H9 (cell line): ENCODE measurements at regions not wholly inside any gene's neighbourhood (a gene's known extent, or its start where the extent isn't known, plus 50 kb on each side); places are given as distances from the start of the nearest gene placed in this dataset.

Experiments used
- DNase-seq: peaks from one replicate; pipeline ENCODE4 v3.0.0-alpha.2; 2017
- H2AFZ ChIP-seq: one replicate; pipeline ENCODE4 v1.6.1; 2013; ENCODE audit warnings: mild to moderate bottlenecking, low read length, control low read depth, moderate library complexity
- H2AK5ac ChIP-seq: 2 replicates; pipeline ENCODE4 v1.6.1; 2013; ENCODE audit warnings: low read length, control low read depth, mixed read lengths; ENCODE audit not compliant: insufficient read length
- H2BK120ac ChIP-seq: one replicate; pipeline ENCODE4 v1.6.1; 2013; ENCODE audit warnings: low read depth, mild to moderate bottlenecking, low read length, control low read depth, inconsistent platforms; ENCODE audit not compliant: poor library complexity, severe bottlenecking
- H2BK12ac ChIP-seq: 2 replicates; pipeline ENCODE4 v1.6.1; 2013; ENCODE audit warnings: low read length, control low read depth, mixed read lengths, low read depth; ENCODE audit not compliant: insufficient read length
- H2BK15ac ChIP-seq: 2 replicates; pipeline ENCODE4 v1.6.1; 2013; ENCODE audit warnings: low read depth, low read length, control low read depth
- H2BK20ac ChIP-seq: one replicate; pipeline ENCODE4 v1.6.1; 2013; ENCODE audit warnings: low read depth, mild to moderate bottlenecking, low read length, control low read depth, inconsistent platforms; ENCODE audit not compliant: poor library complexity, severe bottlenecking
- H2BK5ac ChIP-seq: 2 replicates; pipeline ENCODE4 v1.6.1; 2013; ENCODE audit warnings: low read length, control low read depth, mixed read lengths; ENCODE audit not compliant: insufficient read length
- H3K14ac ChIP-seq: 2 replicates; pipeline ENCODE4 v1.6.1; 2013; ENCODE audit warnings: low read length, control low read depth; ENCODE audit not compliant: insufficient read depth
- H3K18ac ChIP-seq: 2 replicates; pipeline ENCODE4 v1.6.1; 2013; ENCODE audit warnings: low read depth, mild to moderate bottlenecking, mixed read lengths, low read length, control low read depth; ENCODE audit not compliant: insufficient read length
- H3K23ac ChIP-seq: 2 replicates; pipeline ENCODE4 v1.6.1; 2013; ENCODE audit warnings: low read length, control low read depth, mixed read lengths, low read depth; ENCODE audit not compliant: insufficient read length
- H3K23me2 ChIP-seq: 2 replicates; pipeline ENCODE4 v1.6.1; 2013; ENCODE audit warnings: low read depth, mild to moderate bottlenecking, mixed read lengths, low read length, control low read depth; ENCODE audit not compliant: insufficient read length, poor library complexity, severe bottlenecking
- H3K27ac ChIP-seq: 2 replicates; pipeline ENCODE4 v1.5.1; 2013; ENCODE audit warnings: low read length, control low read depth, mixed read lengths, low read depth; ENCODE audit not compliant: insufficient read length
- H3K27me3 ChIP-seq: 2 replicates; pipeline ENCODE4 v1.6.1; 2013; ENCODE audit warnings: low read length, control low read depth, inconsistent platforms; ENCODE audit not compliant: insufficient read depth
- H3K4ac ChIP-seq: 2 replicates; pipeline ENCODE4 v1.6.1; 2013; ENCODE audit warnings: low read depth, mild to moderate bottlenecking, control low read depth, inconsistent platforms, low read length, moderate library complexity
- H3K4me1 ChIP-seq: 2 replicates; pipeline ENCODE4 v1.6.1; 2013; ENCODE audit warnings: low read length, control low read depth, inconsistent platforms; ENCODE audit not compliant: insufficient read depth
- H3K4me2 ChIP-seq: 2 replicates; pipeline ENCODE4 v1.6.1; 2013; ENCODE audit warnings: low read length, control low read depth, mixed read lengths; ENCODE audit not compliant: insufficient read length, insufficient read depth
- H3K56ac ChIP-seq: 2 replicates; pipeline ENCODE4 v1.6.1; 2013; ENCODE audit warnings: low read depth, mild to moderate bottlenecking, mixed read lengths, low read length, control low read depth; ENCODE audit not compliant: insufficient read length
- H3K79me1 ChIP-seq: 2 replicates; pipeline ENCODE4 v1.6.1; 2013; ENCODE audit warnings: low read depth, mild to moderate bottlenecking, moderate library complexity, low read length, control low read depth, inconsistent platforms; ENCODE audit not compliant: insufficient read depth, poor library complexity, severe bottlenecking
- H3K79me2 ChIP-seq: 2 replicates; pipeline ENCODE4 v1.6.1; 2013; ENCODE audit warnings: low read length, control low read depth, inconsistent platforms; ENCODE audit not compliant: insufficient read depth
- H3K9ac ChIP-seq: 2 replicates; pipeline ENCODE4 v1.6.1; 2013; ENCODE audit warnings: low read length, control low read depth, mixed read lengths; ENCODE audit not compliant: insufficient read length; ENCODE audit errors: extremely low read depth
- H3K9me3 ChIP-seq: one replicate; pipeline ENCODE4 v1.6.1; 2013; ENCODE audit warnings: low read depth, low read length, inconsistent platforms; ENCODE audit not compliant: control insufficient read depth
- H3T11ph ChIP-seq: one replicate; pipeline ENCODE4 v1.6.1; 2013; ENCODE audit warnings: mild to moderate bottlenecking, low read length, control low read depth, inconsistent platforms
- H4K20me1 ChIP-seq: one replicate; pipeline ENCODE4 v1.6.1; 2013; ENCODE audit not compliant: control insufficient read depth, insufficient read length, insufficient read depth
- H4K5ac ChIP-seq: 2 replicates; pipeline ENCODE4 v1.6.1; 2013; ENCODE audit warnings: low read depth, mild to moderate bottlenecking, mixed read lengths, low read length, control low read depth; ENCODE audit not compliant: insufficient read length
- H4K8ac ChIP-seq: replicated peaks from 2 replicates; pipeline ENCODE4 v1.6.1; 2013; ENCODE audit warnings: low read length, control low read depth, mixed read lengths, low read depth; ENCODE audit not compliant: insufficient read length
- H4K91ac ChIP-seq: 2 replicates; pipeline ENCODE4 v1.6.1; 2013; ENCODE audit warnings: low read depth, mild to moderate bottlenecking, moderate library complexity, mixed read lengths, low read length, control low read depth; ENCODE audit not compliant: insufficient read length
- H3K27ac Mint-ChIP-seq, 3 experiments: 2 replicates in 2 of 3; 3 replicates in 1 of 3; pipeline ENCODE4 v1.8.0; 2020 to 2021; ENCODE audit warnings: mixed read lengths in 3 of 3, mild to moderate bottlenecking in 1 of 3, moderate library complexity in 1 of 3
- H3K27me3 Mint-ChIP-seq: 2 replicates; pipeline ENCODE4 v1.8.0; 2021; ENCODE audit warnings: low read depth, mild to moderate bottlenecking, moderate library complexity, mixed read lengths
- H3K36me3 Mint-ChIP-seq, 3 experiments: 2 replicates in 2 of 3; 3 replicates in 1 of 3; pipeline ENCODE4 v1.8.0; 2020 to 2021; ENCODE audit warnings: low read depth in 3 of 3, mixed read lengths in 3 of 3; ENCODE audit not compliant: insufficient read depth in 1 of 3
- H3K4me1 Mint-ChIP-seq, 2 experiments: 2 replicates each; pipeline ENCODE4 v1.8.0; 2020; ENCODE audit warnings: mixed read lengths in 2 of 2
- H3K4me3 Mint-ChIP-seq, 2 experiments: 2 replicates in 1 of 2; 3 replicates in 1 of 2; pipeline ENCODE4 v1.8.0; 2020 to 2021; ENCODE audit warnings: mild to moderate bottlenecking in 2 of 2, mixed read lengths in 2 of 2, moderate library complexity in 1 of 2
- H3K9me3 Mint-ChIP-seq, 2 experiments: 2 replicates in 1 of 2; 3 replicates in 1 of 2; pipeline ENCODE4 v1.8.0; 2020; ENCODE audit warnings: mild to moderate bottlenecking in 2 of 2, mixed read lengths in 2 of 2, moderate library complexity in 1 of 2
- CTCF ChIP-seq: fragments of 200-600 bp; sonication (generic); conservative IDR thresholded peaks from 3 replicates; pipeline ENCODE4 v1.8.0; 2021; ENCODE audit warnings: antibody characterized with exemption, mild to moderate bottlenecking
- WGBS: extraction: QIAGEN DNeasy Blood & Tissue Kit; methylation state at CpG from one replicate; pipeline ENCODE4 v1.1.7; 2013; ENCODE audit warnings: missing lambda C conversion rate, low lambda C conversion rate, mixed read lengths; ENCODE audit not compliant: insufficient read length; ENCODE audit errors: extremely low coverage; 5-methylcytosine and 5-hydroxymethylcytosine counted together

GRCh38 chr1:2882966-2883696 is 81.6 kb upstream of the TTC34 start:
- no peaks in the 10 kb centered on the region for H3K4me1 Mint-ChIP-seq
- Histone ChIP-seq H2AK5ac (no peak overlapping the region), H3K79me2 (no peaks in the 10 kb centered on the region), H3K4me1 (no peaks in the 10 kb centered on the region), H3K9me3 (peaks cover 76% of the 10 kb centered on the region), H2BK12ac (no peak overlapping the region), H3K9ac (no peak overlapping the region), H3K18ac (no peak overlapping the region), H4K20me1 (no peaks in the 10 kb centered on the region), H3K27ac (no peak overlapping the region), H3K27me3 (no peaks in the 10 kb centered on the region), H4K91ac (no peak overlapping the region), H2BK120ac (no peak overlapping the region), H3K79me1 (no peaks in the 10 kb centered on the region), H2BK15ac (no peak overlapping the region), H3K4ac (no peak overlapping the region), H2BK5ac (no peak overlapping the region), H3K4me2 (no peak overlapping the region), H4K5ac (no peak overlapping the region), H3K14ac (no peak overlapping the region), H2AFZ (no peak overlapping the region), H3K23me2 (no peaks in the 10 kb centered on the region), H4K8ac (no peak overlapping the region), H3K56ac (no peak overlapping the region), H2BK20ac (no peak overlapping the region), H3T11ph (no peak overlapping the region), H3K23ac (no peak overlapping the region)
- no peak overlapping the region for H3K4me3 Mint-ChIP-seq
- peaks cover 0 to 75% of the 10 kb centered on the region in 2 experiments; a peak in 4 of 5 replicates for H3K9me3 Mint-ChIP-seq
- H3K27me3 Mint-ChIP-seq = peaks cover 6% of the 10 kb centered on the region
- H3K27ac Mint-ChIP-seq = no peak overlapping the region
- no peak for DNase-seq
- peaks cover 0 to 15% (median 2%) of the 10 kb centered on the region in 3 experiments; a peak in 4 of 7 replicates for H3K36me3 Mint-ChIP-seq
- WGBS = no CpG with 5 or more reads among the region's 40 CpGs
- TF ChIP-seq CTCF = no peak
